ENCODE measurements at regions not wholly inside any gene's neighbourhood (a gene's known extent, or its start where the extent isn't known, plus 50 kb on each side); places are given as distances from the start of the nearest gene placed in this dataset.

DNA sequence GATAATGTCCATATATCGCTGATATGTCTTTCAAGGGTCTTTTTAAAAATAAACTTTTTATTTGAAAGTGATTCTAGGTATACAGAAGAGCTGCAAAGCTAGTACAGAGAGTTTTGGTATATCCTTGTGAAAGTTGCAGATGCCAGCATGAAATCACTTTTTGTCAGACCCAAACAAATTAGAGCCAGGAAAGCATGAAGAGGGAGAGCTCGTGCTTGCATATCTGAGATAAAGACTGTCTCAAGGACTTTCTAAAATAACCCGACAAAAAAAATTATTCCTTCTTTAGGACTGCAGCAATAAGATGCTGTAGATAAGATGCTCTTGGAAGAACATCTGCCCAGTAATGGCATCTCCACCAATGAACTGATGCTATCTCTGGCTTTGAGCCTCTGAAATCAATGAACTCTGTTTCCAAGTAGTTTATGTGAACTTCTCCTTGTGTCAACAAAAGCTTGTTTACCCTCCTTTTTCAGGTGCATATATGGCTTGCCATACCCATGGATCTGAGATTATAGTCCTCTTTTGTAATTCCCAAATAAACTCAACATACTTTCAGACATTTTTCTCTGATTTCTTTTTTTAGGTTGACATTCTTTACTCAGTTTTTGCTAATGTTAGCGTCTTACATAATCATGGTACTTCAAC lies 774.6 kb upstream of the FAM98A start:
- in situ Hi-C loops (cut with MboI; ENCODE audit: low sequenced_read_pairs), result no loop called here

DNA sequence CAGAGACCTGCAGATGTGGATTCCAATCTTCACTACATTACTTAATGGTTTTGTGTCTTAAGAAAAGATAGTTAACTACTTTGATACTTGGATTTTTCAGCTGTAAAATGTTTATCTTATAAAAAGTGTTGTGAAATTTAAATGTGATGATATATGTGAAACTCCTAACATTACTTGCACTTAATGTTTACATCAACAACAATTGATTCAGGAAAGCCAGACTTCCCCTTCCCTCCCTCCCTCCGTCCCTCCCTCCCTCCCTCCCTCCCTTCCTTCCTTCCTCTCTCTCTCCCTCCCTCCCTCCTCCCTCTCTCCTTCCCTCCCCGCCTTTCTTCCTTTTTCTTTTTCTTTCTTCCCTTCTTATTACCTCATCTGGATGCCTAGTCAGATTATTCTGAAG lies 773.9 kb upstream of the FAM98A start:
- in situ Hi-C loops (cut with MboI; ENCODE audit: low sequenced_read_pairs), result no loop called here

GRCh38 chr2:34371711-34372110 lies 772.6 kb upstream of the FAM98A start:
- in situ Hi-C loops (cut with MboI; ENCODE audit: low sequenced_read_pairs), result no loop called here

GRCh38 chr2:34368304-34368703 lies 769.2 kb upstream of the FAM98A start:
- in situ Hi-C loops (cut with MboI; ENCODE audit: low sequenced_read_pairs), result no loop called here

DNA sequence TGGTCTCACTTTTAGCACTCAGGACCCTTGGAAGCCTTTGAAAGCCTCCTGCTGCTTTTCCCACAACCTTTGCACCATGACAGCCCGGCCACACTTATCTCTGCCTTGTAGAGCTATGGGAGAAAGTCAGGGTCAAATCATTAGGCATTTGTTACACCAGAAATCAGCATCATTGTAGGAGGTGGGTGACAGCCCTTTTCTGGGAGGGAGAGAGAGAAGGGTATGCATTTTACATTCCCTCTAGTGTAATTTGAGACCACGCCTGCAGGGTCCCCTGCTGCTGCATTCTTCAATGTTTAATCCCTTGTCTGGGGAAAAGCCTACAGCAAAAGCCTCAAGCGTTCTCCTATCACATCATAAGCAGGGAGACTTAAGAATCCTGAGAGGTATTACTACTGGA lies 766.8 kb upstream of the FAM98A start:
- in situ Hi-C loops (cut with MboI; ENCODE audit: low sequenced_read_pairs), result no loop called here

DNA sequence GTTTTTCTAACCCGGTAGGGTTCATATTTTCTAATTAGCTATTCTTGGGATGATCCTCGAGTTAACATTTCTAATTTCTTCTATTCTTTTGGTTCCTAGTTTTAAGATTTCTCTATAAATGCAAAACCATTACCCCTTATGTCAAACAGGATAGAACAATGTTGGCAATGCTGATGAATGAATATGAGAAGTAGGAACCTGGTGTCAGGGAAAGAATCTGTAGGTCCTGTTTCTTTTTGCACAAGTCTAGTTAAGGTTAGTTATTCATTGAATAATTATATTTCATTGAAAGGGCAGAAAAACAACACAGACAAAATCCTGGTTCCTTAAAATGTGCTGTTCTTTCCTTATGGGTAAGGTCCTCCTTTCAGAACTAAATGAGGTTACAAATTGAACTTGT lies 766.4 kb upstream of the FAM98A start:
- in situ Hi-C loops (cut with MboI; ENCODE audit: low sequenced_read_pairs), result no loop called here

- in situ Hi-C loops (cut with MboI; ENCODE audit: low sequenced_read_pairs), result no loop called here
These were observed 754.5 kb upstream of the FAM98A start for GRCh38 chr2:34353509-34354113.

GRCh38 chr2:34349527-34349926 lies 750.4 kb upstream of the FAM98A start:
- in situ Hi-C loops (cut with MboI; ENCODE audit: low sequenced_read_pairs), result no loop called here

DNA sequence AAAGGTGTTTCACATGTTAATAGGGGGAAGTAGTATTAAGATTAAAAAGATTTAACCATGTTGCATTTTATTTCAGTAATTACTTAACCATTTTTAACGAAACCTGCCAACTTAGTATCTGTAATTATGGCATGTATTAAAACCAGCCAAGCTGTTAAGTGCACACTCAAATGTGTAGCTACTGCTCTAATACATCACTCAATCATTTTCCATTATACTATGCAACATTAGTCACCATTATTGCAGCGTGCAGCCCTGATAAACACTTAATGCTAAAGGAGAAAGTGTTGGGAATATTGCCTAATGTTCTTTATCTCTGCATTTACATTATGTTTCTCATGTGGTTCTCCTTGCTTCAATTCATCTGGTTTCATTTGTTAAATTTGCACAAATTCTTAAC lies 745.9 kb upstream of the FAM98A start:
- in situ Hi-C loops (cut with MboI; ENCODE audit: low sequenced_read_pairs), result no loop called here

DNA sequence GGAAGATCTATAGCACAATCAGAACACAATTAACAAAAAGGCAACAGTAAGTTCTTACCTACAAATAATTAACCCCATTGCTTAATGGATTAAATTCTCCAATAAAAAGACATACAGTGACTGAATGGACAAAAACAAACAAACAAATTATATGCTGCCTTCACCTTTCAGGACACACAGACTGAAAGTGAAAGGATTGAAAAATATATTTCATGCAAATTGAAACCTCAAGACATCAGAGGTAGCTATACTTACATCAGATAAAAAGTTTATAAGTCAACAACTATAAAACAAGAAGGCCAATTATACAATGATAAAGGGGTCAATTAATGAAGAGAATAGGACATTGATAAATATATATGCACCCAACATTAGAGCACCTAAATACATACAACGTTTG lies 741.2 kb upstream of the FAM98A start:
- in situ Hi-C loops (cut with MboI; ENCODE audit: low sequenced_read_pairs), result no loop called here

DNA sequence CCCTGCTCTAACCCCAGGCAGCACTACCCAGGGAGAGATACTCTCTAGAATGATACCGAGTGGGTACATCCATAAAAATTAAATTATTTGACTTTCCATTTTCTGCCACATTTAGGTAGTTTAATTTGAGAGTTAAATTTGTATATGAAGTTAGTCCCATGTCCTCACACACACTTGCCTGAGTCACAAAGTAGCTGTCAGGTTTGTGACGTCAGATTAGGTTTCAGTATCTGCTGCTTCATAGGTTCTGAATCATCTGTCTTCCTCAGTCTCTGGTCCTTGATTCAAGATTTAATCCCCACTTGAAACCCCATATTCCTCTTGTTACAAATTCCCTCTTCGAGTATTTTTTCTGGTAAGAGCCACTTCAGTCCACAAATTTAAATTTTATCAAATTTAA lies 738.6 kb upstream of the FAM98A start:
- in situ Hi-C loops (cut with MboI; ENCODE audit: low sequenced_read_pairs), result no loop called here

- in situ Hi-C loops (cut with MboI; ENCODE audit: low sequenced_read_pairs), result no loop called here
These were observed 733.7 kb upstream of the FAM98A start for GRCh38 chr2:34332813-34333212.

- in situ Hi-C loops (cut with MboI; ENCODE audit: low sequenced_read_pairs), result no loop called here
These were observed 721.0 kb upstream of the FAM98A start for GRCh38 chr2:34320056-34320455.

DNA sequence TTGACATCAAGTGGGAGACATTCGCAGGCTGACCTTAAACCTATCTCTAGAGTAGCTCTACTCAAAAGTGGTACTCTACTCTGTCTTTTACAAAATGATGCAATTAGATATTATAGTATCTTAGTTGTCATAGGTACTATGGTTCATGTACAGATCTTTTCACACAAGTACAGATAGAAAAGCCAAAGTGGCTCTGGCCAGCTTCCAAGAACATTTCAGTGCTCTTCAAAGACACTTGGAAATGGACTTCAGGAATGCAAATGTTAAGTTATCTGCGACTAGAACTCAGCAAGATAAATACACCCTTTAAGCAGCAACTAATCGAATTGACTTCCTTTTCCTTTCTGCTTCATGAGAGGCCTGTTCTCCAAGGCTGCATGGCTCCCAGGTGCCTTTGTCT lies 718.7 kb upstream of the FAM98A start:
- in situ Hi-C loops (cut with MboI; ENCODE audit: low sequenced_read_pairs), result no loop called here

DNA sequence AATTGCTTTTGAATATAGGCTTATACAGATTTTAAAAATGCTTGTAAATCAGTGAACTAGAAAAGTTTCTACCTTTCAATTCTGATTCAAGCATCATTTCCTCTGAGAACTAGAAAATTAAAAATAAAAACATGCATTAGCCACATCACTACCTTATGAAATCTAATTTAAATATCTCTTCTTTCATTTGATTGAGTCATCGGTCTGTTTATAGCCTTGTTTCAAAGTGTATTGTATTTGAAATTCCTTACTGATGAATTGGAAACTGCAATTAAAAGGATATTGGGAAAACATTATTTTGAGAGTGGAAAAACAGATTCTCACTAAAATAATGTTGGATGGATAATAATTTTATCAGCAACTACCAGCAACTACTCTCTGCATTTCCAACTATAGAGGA lies 717.7 kb upstream of the FAM98A start:
- in situ Hi-C loops (cut with MboI; ENCODE audit: low sequenced_read_pairs), result no loop called here

- in situ Hi-C loops (cut with MboI; ENCODE audit: low sequenced_read_pairs), result no loop called here
These were observed 712.7 kb upstream of the FAM98A start for GRCh38 chr2:34311816-34312215.

DNA sequence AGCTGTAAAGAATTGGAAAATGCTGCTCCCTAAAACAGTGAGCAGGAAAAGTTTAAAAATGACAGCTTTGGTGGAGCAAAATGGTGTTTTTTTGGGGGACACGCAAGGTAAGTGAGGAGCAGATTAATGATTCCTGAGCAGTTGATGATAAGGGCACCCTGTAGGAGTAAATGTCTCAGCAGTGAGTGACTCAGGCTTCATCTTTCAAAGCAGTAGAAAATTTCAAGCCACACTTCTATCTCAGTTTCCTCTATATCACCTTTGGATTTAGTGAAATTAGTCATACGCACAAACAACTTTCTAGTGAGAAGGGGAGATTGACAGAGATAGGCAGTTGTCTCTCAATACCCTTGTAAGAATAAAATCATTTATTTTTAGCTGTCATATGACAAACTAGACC lies 709.0 kb upstream of the FAM98A start:
- in situ Hi-C loops (cut with MboI; ENCODE audit: low sequenced_read_pairs), result no loop called here

DNA sequence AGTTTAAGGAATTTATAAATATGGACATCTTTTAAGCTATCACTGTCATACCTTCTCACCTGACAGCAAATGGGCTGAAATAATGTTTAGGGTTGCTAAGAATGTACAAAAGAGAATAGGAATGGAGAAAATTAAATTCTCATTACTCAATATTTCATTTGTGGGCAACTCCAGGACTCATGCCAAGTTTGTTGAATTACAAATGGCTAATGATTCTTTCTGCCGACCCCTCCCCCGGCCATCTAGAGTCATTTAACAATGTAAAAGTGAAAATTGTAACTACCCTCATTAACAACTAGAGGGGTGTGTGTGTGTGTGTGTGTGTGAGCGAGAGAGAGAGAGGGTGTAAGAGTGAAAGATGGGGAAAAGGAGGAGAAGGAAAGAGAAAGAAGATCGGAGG lies 708.5 kb upstream of the FAM98A start:
- in situ Hi-C loops (cut with MboI; ENCODE audit: low sequenced_read_pairs), result no loop called here

GRCh38 chr2:34306745-34307144 lies 707.6 kb upstream of the FAM98A start:
- in situ Hi-C loops (cut with MboI; ENCODE audit: low sequenced_read_pairs), result no loop called here

GRCh38 chr2:34305587-34305986 lies 706.5 kb upstream of the FAM98A start:
- in situ Hi-C loops (cut with MboI; ENCODE audit: low sequenced_read_pairs), result no loop called here

DNA sequence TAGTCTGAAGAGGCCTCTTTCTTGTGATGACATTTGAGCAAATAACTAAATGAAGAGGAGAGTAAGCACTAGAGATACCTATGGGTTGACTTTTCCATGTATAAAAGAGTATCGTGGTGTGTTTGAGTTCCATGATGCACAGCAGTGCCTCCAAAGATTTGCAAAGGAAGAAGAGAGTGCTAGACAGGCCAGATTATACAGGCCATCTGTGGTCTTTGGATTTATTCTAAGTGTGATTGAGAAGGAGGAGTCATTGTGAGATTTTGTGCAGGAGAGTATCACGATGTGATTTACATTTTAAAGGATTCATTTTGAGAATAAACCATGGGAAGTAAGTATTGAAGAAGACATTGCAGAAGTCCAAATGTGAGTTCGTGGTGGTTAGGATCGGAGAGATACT lies 695.9 kb upstream of the FAM98A start:
- in situ Hi-C loops (cut with MboI; ENCODE audit: low sequenced_read_pairs), result no loop called here

DNA sequence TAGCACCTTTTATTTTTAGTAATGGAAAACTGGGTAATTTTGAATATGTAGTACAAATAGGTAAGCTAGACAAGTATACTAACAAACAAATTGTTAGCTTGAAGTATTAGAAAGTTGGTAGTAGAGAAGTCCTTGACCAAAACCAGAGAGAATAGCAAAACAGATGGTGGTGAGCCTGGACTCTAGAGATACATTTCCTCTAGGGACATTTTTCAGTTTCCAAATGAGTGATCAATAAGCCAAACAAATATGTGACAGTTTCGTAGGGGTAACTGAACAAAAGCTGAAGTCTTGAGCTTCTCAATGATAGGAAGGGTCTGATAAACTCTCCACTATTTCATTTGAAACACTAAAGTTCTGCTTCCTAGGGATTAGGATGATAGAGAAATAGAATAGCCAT lies 692.0 kb upstream of the FAM98A start:
- in situ Hi-C loops (cut with MboI; ENCODE audit: low sequenced_read_pairs), result no loop called here

DNA sequence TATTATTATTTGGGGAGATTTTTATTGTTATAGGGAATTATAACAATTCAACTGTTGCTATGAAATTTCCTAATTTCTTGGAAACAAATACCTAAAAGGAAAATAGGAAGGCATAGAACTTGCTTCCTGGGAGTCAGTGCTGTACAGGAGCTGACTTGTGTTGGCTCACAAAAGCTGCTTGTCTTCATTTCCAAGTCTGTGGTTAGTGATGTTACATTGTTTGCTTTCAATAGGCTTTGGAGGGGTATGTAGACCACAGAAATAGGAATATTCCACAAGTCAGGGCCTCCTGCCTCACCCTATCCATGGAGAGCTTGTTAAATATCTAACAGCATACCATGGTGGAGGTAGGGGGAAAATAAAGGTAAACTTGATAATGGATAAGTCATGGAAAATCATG lies 688.9 kb upstream of the FAM98A start:
- in situ Hi-C loops (cut with MboI; ENCODE audit: low sequenced_read_pairs), result no loop called here
